OCI-LY3 (cell line): ENCODE measurements at regions not wholly inside any gene's neighbourhood (a gene's known extent, or its start where the extent isn't known, plus 50 kb on each side); places are given as distances from the start of the nearest gene placed in this dataset.

Experiments used
- H2AFZ ChIP-seq: fragments of 200-600, 300-600 bp; shearing (Covaris generic); 2 replicates; pipeline ENCODE4 v1.6.0; 2014; ENCODE audit warnings: antibody characterized with exemption, low read depth, low read length
- H3K27ac ChIP-seq: fragments of 200-600, 300-600 bp; sonication (generic); 2 replicates; pipeline ENCODE4 v1.5.1; 2014; ENCODE audit warnings: mild to moderate bottlenecking, low read length, moderate library complexity, mixed read lengths
- H3K27me3 ChIP-seq: fragments of 200-600, 300-600 bp; sonication (generic); 2 replicates; pipeline ENCODE4 v1.6.1; 2014; ENCODE audit warnings: low read depth, low read length, mixed read lengths
- H3K36me3 ChIP-seq: fragments of 200-600, 300-600 bp; sonication (generic); replicated peaks from 2 replicates; pipeline ENCODE3; 2014; ENCODE audit warnings: low read depth, low read length, mixed read lengths
- H3K4me1 ChIP-seq: fragments of 300-600, 200-600 bp; sonication (generic); 2 replicates; pipeline ENCODE4 v1.6.1; 2014; ENCODE audit warnings: low read length, mixed read lengths
- H3K4me2 ChIP-seq: fragments of 200-600, 300-600 bp; sonication (generic); 2 replicates; pipeline ENCODE4 v1.6.1; 2014; ENCODE audit warnings: low read length, mixed read lengths
- H3K4me3 ChIP-seq: fragments of 300-600, 200-600 bp; sonication (generic); 2 replicates; pipeline ENCODE4 v1.5.1; 2014; ENCODE audit warnings: antibody characterized with exemption, mild to moderate bottlenecking, low read length, moderate library complexity
- H3K79me2 ChIP-seq: fragments of 300-600, 200-600 bp; shearing (Covaris generic); 2 replicates; pipeline ENCODE4 v1.6.1; 2014; ENCODE audit warnings: mild to moderate bottlenecking, low read length, mixed read lengths
- H3K9ac ChIP-seq: fragments of 300-600, 200-600 bp; shearing (Covaris generic); 2 replicates; pipeline ENCODE4 v1.6.0; 2014; ENCODE audit warnings: mild to moderate bottlenecking, low read length, moderate library complexity
- H3K9me3 ChIP-seq: fragments of 200-600, 300-600 bp; shearing (Covaris generic); 2 replicates; pipeline ENCODE4 v1.6.1; 2014; ENCODE audit warnings: low read length, mixed read lengths; ENCODE audit not compliant: insufficient read depth
- H4K20me1 ChIP-seq: fragments of 200-600, 300-600 bp; sonication (generic); 2 replicates; pipeline ENCODE4 v1.6.1; 2016; ENCODE audit warnings: low read length, mixed read lengths; ENCODE audit not compliant: insufficient read depth
- CTCF ChIP-seq: fragments of 200-600, 300-600 bp; sonication (generic); IDR thresholded peaks from 2 replicates; pipeline ENCODE4 v1.5.1; 2014; ENCODE audit warnings: antibody characterized with exemption, low read length, low read depth
- EZH2phosphoT487 ChIP-seq: fragments of 200-600 bp; shearing (Covaris generic); IDR thresholded peaks from 2 replicates; pipeline ENCODE4 v1.6.1; 2018; ENCODE audit warnings: antibody characterized with exemption, mixed run types, low read depth

- Histone ChIP-seq H3K27me3 (peaks cover 2% of the 10 kb centered on the region; the same call in 1 of the 2 replicates), H2AFZ (no peak overlapping the region), H3K4me2 (no peak overlapping the region), H3K36me3 (no peaks in the 10 kb centered on the region), H3K9me3 (no peaks in the 10 kb centered on the region), H3K27ac (no peak overlapping the region), H4K20me1 (no peaks in the 10 kb centered on the region), H3K79me2 (no peaks in the 10 kb centered on the region), H3K4me3 (no peak overlapping the region), H3K9ac (no peak overlapping the region), H3K4me1 (no peaks in the 10 kb centered on the region)
- TF ChIP-seq EZH2phosphoT487 = no peak
- no peak for TF ChIP-seq CTCF
Measured at GRCh38 chr11:8820401-8820800, 90.6 kb upstream of the AKIP1 start.

GRCh38 chr11:8822469-8822868 is 88.5 kb upstream of the AKIP1 start:
- Histone ChIP-seq H3K27me3 (peaks cover 2% of the 10 kb centered on the region; the same call in 1 of the 2 replicates), H3K4me2 (no peak overlapping the region), H3K79me2 (no peaks in the 10 kb centered on the region), H3K9ac (no peak overlapping the region), H3K4me1 (no peaks in the 10 kb centered on the region), H2AFZ (no peak overlapping the region), H3K4me3 (no peak overlapping the region), H3K36me3 (no peaks in the 10 kb centered on the region), H4K20me1 (no peaks in the 10 kb centered on the region), H3K9me3 (no peaks in the 10 kb centered on the region), H3K27ac (no peak overlapping the region)
- no peak for TF ChIP-seq EZH2phosphoT487
- TF ChIP-seq CTCF = no peak

- Histone ChIP-seq H3K4me1 (no peaks in the 10 kb centered on the region), H3K27ac (no peak overlapping the region), H3K27me3 (peaks cover 2% of the 10 kb centered on the region; the same call in 1 of the 2 replicates), H3K9ac (no peak overlapping the region), H3K9me3 (no peaks in the 10 kb centered on the region), H4K20me1 (no peaks in the 10 kb centered on the region), H3K4me3 (no peak overlapping the region), H3K4me2 (no peak overlapping the region), H3K36me3 (no peaks in the 10 kb centered on the region), H3K79me2 (no peaks in the 10 kb centered on the region), H2AFZ (no peak overlapping the region)
- TF ChIP-seq CTCF = no peak
- no peak for TF ChIP-seq EZH2phosphoT487
Measured at GRCh38 chr11:8823174-8823742, 87.7 kb upstream of the AKIP1 start.

DNA sequence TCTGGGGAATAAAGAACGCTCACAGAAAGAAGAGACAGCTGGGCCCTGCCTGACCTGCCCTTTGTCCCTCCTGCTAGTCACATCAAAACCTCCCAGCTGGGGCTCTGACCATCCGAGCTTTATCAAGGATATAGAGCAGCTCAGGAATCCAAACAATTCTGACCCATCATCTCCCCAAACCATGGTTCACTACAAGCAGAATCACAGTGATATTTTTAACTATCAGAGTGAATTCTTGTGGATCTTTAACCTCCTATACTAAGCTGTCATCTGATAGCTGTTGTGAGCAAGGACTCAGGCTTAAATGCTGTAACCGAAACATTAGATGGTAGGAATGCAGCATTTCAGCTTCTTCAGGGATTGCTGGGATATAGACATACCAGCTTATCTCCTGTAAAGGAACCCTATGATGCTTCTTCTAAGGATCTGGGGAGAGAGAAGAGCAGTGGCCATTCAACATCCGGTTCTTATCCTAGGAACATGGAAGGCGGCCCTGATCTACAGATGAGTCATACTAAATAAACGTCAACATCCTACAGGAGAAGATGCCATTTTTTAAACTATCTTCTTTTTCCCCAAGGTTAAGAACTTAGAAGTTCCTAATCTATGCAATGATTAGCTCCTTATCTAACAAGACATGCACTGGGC is 84.7 kb upstream of the AKIP1 start:
- H3K9me3 ChIP-seq = no peaks in the 10 kb centered on the region
- no peaks in the 10 kb centered on the region for H4K20me1 ChIP-seq
- peaks cover 2% of the 10 kb centered on the region; the same call in 1 of the 2 replicates for H3K27me3 ChIP-seq
- H3K4me3 ChIP-seq = no peak overlapping the region
- H3K36me3 ChIP-seq = no peaks in the 10 kb centered on the region
- no peak overlapping the region for H2AFZ ChIP-seq
- no peaks in the 10 kb centered on the region for H3K4me1 ChIP-seq
- H3K9ac ChIP-seq = no peak overlapping the region
- TF ChIP-seq CTCF (no peak), EZH2phosphoT487 (no peak)
- no peak overlapping the region for H3K27ac ChIP-seq
- no peak overlapping the region for H3K4me2 ChIP-seq
- H3K79me2 ChIP-seq = no peaks in the 10 kb centered on the region
